GM18867 (cell line): ENCODE measurements at regions not wholly inside any gene's neighbourhood (a gene's known extent, or its start where the extent isn't known, plus 50 kb on each side); places are given as distances from the start of the nearest gene placed in this dataset.

Experiments used
- ATAC-seq: cut with Tn5 transposase; IDR thresholded peaks from one replicate; pipeline ENCODE4 v1.9.1; 2021; ENCODE audit warnings: mild to moderate bottlenecking, moderate library complexity; ENCODE audit not compliant: unreplicated experiment

DNA sequence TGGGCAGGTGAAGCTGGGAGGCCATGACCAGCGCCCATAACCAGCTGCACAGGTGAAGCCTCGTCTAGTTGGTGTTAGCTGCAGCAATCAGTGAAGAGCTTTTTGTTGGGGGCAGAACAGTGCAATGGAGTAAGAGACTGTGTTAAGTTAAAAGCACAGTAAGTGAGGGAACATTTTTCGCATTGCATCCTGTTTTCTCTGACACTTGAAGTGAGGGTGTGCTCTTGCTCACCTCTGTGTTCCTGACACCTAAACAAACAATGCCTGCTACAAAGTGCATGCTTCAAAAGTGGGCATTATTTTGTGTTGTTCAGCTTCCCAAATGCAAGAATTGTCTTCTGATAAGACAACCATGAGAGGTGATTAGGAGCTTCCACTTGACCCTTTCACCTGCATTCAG is 324.0 kb upstream of the ACVR2A start:
- ATAC-seq: no peak

- ATAC-seq: no peak
Measured at GRCh38 chr2:147519178-147519577, 325.7 kb upstream of the ACVR2A start.

DNA sequence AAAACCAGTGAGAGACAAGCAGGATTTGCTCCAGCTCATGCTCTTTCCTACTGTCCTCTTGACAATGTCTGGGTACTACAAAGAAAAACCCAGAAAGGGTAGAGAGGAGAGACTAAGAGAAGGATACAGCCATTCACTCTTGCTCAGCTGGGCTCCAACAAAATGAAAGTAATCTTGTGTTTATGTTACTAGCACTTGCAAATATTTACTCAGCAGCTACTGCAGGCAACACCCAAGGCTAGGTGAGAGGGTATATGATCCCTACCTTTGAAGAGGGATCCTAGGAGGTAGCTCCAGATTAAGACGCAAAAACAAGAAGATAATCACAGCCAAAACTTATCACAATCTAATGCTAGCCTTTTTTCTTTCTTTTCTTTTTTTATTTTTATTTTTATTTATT is 329.6 kb upstream of the ACVR2A start:
- no peak for ATAC-seq

DNA sequence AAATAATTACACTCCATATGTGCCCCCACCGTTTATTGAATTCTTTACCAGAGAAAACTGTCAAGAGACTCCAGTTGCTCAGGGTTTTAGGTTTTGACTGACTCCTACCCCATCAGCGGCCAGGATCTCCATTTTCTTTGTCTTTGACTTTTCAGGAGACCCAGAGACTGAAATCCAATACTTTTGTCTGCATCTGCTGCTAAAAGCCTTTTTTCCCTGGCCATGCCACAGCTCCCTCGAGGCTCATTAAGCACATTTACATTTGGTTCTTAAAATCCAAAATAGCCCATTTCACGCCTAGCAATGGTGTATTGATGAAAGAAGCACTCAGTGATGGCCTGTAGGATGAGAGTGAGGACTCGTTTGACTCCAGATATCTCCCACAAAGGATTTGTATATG is 332.6 kb upstream of the ACVR2A start:
- no peak for ATAC-seq

- no peak for ATAC-seq
Measured at GRCh38 chr2:147511491-147511948, 333.3 kb upstream of the ACVR2A start.

DNA sequence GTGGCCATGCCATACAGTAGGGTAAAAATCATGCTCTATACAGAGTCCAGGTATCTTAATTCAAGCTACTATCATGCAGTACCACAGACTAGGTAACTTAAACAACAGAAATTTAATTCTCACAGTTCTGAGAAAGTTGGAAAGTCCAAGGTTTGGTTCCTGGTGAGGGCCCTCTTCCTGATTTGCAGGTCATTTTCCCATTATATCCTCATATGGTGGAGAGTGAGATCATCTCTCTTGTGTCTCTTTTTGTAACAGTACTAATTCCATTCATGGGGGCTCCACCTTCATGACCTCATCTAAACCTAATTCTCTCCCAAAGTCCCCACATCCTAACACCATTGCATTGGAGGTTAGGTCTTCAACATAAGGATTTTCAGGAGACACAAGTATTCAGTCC is 335.0 kb upstream of the ACVR2A start:
- ATAC-seq: no peak

- no peak for ATAC-seq
Measured at GRCh38 chr2:147506889-147507288, 337.9 kb upstream of the ACVR2A start.

- ATAC-seq: no peak
Measured at GRCh38 chr2:147502711-147503290, 342.0 kb upstream of the ACVR2A start.

DNA sequence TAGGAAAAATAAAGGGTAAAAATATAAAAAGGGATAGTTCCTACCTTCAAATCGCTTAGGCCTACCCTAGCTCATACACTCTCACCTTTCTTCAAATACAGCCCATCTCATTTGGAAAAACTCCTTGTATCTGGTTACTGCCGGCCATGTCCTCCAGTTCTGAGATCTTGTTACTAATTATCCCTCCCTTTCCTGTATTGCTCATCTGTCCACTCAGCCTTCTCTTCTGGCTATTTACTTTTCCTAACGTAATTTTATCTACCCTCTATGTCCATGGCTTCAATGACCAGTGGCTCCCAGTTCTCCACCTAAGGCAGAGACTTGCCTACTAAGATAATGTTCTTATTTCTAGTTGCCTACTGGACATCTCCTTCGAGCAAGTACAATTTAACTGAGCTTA is 342.9 kb upstream of the ACVR2A start:
- ATAC-seq: no peak

- ATAC-seq: no peak
Measured at GRCh38 chr2:147500819-147501395, 343.9 kb upstream of the ACVR2A start.

- ATAC-seq: no peak
Measured at GRCh38 chr2:147500229-147500628, 344.6 kb upstream of the ACVR2A start.

GRCh38 chr2:147499785-147500184 is 345.0 kb upstream of the ACVR2A start:
- no peak for ATAC-seq

GRCh38 chr2:147495734-147496133 is 349.1 kb upstream of the ACVR2A start:
- ATAC-seq: no peak

DNA sequence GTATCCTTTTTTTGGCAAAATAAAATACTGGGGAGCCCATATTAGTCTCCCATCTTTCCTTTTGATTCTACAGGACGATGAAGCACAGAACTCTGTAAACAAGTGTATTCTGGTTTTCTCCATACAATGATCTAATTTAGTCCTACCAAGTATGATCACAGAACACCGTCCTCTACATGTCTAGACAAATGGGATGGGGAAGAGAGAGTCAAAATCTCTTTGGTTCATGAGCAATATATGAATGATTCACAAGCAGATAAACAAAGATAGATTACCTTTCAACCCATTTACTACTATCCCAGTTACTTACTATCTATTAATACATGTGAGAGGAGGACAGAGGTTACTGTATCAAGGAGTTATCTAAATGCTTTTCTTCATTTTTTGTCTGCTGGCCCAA is 352.4 kb upstream of the ACVR2A start:
- ATAC-seq: no peak

DNA sequence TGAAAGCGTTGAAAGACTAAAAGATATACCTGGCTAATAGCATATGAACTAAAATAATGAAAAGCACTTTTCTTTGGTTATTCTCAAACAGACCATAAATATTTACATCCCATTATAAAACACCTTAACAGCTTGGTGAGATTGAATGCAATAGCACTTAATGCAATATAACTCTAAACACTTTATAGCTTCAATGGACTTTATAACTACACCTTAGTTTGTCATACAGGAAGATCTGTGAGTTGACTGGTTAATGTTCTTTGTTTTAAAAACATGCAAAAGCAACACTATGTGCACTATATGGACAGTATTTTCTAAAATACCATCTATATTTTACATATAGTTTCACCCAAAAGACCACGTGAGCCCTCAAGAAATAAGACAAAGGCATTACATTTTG is 353.3 kb upstream of the ACVR2A start:
- ATAC-seq: no peak

GRCh38 chr2:147490401-147491261 is 354.2 kb upstream of the ACVR2A start:
- no peak for ATAC-seq

DNA sequence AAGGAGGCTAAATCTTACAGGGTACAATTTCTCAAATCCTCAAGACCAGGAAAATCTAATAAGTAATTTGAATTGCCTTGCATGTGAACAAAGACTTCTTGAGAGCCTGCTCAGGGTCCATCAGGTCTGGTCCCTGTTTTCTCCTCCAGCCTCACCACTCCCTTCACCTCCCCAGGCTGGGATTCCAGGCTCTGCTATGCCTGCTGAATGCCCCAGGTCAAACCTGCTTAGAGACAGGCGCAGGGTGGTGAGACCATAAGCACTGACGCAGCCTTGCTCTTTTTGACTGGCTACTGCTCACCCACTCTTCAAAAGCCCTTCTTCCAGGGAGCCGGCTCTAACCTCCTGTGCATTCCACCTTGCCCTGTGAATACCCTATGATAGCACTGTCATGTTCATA is 356.4 kb upstream of the ACVR2A start:
- ATAC-seq: no peak

DNA sequence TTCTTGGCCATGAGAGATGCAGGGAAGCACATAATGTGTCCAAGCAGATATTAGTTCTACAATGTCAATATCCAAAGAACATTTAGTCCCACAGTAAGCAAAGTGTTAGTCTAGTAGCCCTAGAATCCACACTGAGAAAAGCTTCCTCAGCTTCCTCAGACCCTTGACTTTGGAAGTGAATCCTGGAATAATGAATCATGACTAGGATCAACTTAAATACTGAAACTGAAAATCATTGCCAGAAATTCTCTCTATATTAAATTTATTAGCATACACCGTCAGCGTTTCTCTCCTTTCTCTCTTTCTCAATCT is 356.9 kb upstream of the ACVR2A start:
- no peak for ATAC-seq

DNA sequence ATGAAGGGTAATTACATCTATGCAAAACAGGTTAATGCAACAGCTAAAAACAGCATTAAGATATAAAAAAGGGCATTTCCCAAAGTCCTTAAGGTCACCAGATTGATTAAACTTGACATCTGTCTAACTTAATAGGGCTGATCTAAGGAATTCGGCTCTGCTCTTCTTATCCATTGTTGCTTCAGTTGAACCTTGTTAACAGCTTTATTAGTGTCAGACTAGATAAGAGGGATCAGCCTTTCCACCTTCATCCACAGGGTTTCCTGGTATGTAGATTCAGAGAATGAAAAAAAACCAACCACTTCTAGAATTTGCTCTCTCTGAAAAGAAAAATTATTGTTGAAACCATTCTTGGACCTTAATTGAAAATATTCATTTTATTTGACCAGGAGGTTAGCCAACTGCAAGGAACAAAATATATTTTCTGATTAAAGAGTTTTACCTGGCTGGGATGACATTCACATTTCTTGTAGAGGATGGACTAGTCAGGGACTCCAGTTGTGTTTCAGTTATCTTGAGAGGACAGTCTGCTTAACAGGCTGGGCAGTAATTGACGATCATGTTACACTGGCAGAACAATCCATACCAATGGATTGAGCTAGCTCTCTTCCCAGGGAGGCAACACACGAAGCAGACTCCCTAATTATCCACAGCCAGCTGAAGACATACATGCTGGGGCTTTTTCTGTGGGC is 357.4 kb upstream of the ACVR2A start:
- ATAC-seq: no peak

DNA sequence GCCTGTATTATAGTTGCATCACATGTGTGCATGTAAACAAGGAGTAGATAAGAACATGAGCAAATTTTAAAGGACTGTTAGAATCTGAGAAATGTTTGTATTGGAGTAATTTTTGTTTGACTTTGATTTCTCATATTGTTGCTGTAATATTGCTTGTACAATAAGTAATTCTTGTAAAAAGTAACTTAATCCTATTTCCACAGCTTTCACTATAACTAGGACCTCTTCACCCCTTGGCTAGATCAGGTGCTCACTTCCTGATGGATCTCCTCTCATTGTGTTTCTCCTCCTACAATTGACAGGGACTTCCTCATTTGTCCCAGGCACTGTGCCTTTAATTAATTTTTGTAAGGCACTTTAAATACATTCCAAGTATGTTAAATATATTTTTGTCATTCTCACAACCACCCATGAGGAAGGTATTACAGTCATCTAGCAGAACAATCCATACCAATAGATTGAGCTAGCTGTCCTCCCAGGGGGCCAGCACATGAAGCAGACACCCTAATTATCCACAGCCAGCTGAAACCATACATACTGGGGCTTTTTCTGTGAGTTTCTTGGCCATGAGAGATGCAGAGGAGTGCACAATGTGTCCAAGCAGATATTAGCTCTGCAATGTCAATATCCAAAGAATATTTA is 359.5 kb upstream of the ACVR2A start:
- no peak for ATAC-seq

- no peak for ATAC-seq
Measured at GRCh38 chr2:147483911-147484310, 360.9 kb upstream of the ACVR2A start.
